NCI-H128 (cell line): ENCODE measurements at regions not wholly inside any gene's neighbourhood (a gene's known extent, or its start where the extent isn't known, plus 50 kb on each side); places are given as distances from the start of the nearest gene placed in this dataset.
A peak's percentile ranks its signal among the peaks of the same experiment; 100 is the strongest.

Experiments used
- DNase-seq: peaks from one replicate; lab custom pipeline; 2025; ENCODE audit not compliant: unreplicated experiment; lab: John Stamatoyannopoulos, UW

GRCh38 chr18:46320928-46321711 is 216.9 kb downstream of the HAUS1 start:
- DNase-seq, result no peak

DNA sequence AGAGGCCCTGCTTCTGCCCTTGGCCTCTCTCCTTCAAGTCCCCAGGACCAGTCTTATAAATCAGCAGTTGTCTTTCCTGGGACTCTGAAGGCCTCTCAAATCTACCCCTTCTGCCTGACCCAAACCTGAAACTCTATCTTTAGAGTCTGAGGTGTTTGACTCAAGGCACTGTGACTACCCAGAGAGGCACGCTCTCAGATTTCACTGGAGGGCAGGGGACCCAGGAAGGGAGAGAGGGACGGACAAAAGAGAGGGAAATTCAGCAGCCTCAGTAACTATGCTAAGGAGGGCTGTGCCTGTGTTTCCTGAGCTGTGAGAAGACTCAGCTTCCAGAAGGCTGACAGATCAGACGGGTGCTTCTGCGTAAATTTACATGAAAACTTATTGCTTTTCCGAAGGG is 217.8 kb downstream of the HAUS1 start:
- DNase-seq, result no peak

DNA sequence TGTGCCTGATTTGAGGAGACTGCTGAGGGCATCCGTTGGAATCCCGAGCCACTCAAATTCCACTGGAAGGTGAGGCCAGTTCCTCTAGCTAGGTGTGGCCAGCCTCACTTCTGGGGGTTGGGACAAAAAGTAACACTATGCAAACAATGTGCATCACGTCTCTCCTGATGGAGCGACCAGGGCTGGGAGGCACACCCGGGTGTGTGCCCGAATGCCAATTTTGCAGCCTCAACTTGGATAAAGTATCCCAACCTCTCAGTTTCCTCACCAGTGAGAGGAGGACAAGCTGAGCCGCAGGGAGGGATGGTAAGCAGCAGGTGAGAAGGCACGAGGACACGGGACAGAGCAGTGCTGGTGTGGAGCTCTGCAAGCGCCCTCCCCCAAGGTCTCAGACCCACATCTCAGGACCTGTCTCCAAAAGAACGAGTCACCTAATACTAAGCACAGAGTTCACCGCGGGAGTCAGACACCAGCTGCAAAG is 218.3 kb downstream of the HAUS1 start:
- DNase-seq, result no peak

- no peak for DNase-seq
Measured at GRCh38 chr18:46322941-46323340, 218.8 kb downstream of the HAUS1 start.

- no peak for DNase-seq
Measured at GRCh38 chr18:46324087-46324955, 220.1 kb downstream of the HAUS1 start.

DNA sequence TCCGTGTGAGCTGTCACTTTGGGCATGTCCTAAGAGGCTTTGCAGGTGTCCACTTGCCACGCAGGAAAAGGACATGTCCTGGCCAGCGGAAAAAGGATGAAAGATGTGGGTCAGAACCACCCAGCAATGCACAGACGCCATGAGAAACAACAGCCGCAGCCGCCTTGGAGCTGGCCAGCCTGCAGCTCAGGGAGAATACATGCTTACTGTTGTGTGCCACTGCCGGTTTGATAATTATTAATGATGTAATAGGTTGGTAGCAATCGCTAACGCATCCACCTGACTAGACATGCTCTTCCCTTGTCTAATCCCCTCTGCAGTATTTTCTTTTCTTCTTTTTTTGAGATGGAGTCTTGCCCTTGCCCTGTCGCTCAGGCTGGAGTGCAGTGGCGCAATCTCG is 221.7 kb downstream of the HAUS1 start:
- DNase-seq, result no peak

DNA sequence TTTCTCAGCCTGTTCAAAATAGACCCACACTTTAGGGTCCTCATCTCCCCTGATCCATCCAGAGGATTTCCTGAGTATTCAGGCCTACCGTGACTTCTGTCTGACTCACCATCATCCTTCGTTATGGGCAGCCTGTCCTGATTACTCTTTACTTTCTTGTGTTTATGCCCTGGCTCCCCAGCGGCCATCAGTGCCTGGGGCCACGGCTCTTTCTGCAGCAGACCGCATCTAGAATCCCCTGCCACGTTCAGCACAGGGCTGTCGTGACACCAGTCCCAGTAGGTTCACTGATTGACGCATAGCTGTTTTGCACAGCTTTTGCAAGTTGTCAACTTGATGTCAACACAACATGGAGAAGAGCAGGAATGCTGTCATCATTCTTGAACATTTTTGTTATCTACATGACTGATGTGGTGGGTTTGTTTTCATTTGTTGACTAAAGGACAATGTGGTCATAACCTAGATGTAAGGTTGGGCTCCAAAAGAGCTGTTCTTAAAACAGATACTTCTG is 225.6 kb downstream of the HAUS1 start:
- DNase-seq, result no peak

GRCh38 chr18:46331316-46331715 is 227.1 kb downstream of the HAUS1 start:
- no peak for DNase-seq

- no peak for DNase-seq
Measured at GRCh38 chr18:46332286-46332801, 228.2 kb downstream of the HAUS1 start.

GRCh38 chr18:46332921-46333341 is 228.7 kb downstream of the HAUS1 start:
- no peak for DNase-seq

DNA sequence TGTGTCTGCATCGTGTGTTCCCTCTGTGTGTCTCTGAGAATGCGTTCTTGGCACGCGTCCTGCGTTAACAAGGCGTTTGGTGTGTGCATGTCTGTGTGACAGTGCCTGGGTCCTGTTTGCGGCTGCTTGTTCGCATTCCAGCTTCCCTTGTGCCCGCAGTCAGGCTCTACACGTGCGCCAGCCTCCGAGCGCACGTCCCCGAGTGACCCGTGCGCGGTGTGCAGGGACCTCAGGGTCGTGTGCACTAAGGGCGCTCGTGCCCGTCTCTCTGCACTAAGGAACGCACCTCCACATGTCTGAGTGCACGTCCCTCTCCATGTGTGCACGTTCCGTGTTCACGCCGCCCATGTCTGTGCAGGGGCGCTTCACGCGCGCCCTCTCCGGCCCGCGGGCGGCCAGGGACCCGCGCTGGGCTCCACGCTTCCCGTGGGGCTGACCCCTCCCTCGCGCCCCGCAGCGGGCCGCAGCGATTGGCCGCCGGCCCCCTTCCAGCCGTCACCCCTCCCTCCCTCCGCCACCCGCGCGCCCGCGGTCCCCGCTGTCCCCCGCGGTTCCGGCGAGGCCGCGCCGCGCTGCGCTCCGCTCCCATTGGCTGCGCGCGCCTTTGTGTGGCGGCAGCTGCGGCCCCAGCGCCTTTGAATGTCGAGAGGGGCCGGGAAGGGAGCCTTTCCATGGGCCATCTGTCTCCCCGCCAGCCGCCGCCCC is 229.4 kb downstream of the HAUS1 start:
- peak; percentile 89 for DNase-seq

GRCh38 chr18:46334868-46335281 is 230.7 kb downstream of the HAUS1 start:
- no peak for DNase-seq

DNA sequence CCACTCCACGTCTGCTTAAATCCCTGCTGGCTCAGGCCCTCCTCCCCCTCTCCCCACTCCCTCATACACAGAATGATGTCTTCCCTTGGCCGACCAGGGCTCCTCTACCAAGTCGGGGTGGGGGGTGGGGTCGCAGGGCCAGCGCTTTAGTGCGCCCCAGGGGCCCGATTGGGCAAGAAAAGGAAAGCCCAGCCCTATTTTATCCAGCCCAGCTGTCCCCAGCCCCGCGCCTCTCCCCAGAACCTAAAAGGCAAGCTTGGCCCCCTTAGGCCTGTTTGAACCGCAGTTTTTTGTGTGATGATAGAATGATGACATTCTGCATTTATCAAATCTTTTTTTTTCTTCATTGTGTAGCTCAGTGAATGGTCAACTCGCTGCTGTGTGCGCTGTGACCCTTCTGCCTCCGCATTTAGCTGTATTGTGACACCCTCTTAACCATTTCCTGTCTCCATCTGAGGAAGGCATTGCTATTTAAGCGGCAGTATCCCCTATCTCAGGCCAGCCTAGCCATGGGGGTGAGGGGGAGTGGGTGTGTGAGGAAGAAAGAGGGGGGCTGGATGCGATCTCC is 231.4 kb downstream of the HAUS1 start:
- DNase-seq, result no peak

DNA sequence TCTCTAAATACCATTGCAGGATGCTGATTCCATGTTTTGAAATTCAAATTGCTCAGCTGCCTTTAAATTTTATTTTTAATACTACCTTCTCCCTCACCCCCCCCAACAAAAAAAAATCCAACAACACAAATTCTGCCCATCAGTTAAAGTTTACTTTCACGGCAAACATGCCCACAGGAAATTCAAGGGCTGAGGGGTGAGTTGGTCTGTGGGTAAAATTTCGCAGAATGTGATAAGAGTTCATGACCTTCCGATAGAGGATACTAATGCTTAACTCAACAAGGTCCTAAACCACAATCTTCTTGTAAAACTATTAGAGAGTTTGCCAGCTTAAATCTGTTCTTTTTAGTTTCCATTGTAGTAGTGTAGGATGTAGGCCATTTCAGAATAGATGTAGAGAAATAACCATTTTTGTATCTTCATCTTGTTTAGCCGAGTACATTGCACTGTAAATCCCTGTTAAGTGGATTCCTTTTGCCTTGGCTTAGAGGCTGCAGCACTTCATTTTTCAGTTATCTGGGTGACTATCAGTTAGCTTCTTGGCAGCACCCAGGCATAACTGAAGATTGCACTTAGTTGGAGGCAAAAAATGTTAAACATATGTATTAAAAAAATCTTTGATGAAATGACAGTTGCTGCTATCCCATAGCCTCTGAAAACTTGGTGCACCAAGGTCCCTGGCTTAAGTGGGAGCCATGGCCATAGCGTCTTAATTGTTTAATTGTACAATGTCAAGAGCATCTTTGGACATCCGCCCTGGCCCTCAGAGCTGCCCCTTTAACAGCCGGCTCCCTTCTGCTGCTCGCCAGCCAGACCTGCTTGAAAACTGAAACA is 232.3 kb downstream of the HAUS1 start:
- no peak for DNase-seq

GRCh38 chr18:46337271-46337670 is 233.1 kb downstream of the HAUS1 start:
- DNase-seq, result no peak

GRCh38 chr18:46338205-46338604 is 234.0 kb downstream of the HAUS1 start:
- DNase-seq, result no peak

DNA sequence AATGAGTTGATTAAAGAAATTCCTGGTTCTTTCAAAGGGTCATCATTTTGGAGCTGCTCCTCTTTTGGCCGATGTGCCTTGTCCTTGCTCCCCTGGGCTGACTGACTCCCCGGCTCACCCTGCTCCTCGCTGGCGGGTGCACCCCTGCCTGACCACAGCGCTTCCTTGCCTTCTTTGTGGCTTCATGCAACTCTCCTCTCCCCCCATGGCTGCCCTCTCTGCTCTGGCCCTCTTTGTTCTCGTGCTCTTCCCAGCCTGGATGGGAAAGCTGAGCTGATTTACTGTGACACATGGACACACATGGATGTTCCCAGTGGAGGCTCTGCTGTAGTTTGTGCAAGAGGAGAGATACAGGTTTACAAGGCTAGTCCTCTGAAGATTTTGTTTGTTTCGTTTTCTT is 234.6 kb downstream of the HAUS1 start:
- DNase-seq, result no peak

- DNase-seq, result no peak
Measured at GRCh38 chr18:46340716-46341115, 236.5 kb downstream of the HAUS1 start.

- no peak for DNase-seq
Measured at GRCh38 chr18:46341986-46342525, 237.9 kb downstream of the HAUS1 start.
